NCI-H526 treated with DMSO at 0.1 percent for 48 hours (cell line): ENCODE measurements at regions not wholly inside any gene's neighbourhood (a gene's known extent, or its start where the extent isn't known, plus 50 kb on each side); places are given as distances from the start of the nearest gene placed in this dataset.

Experiments used
- DNase-seq: peaks from one replicate; lab custom pipeline; 2025; lab: John Stamatoyannopoulos, UW

- DNase-seq, result no peak
These were observed 551.5 kb downstream of the LMO4 start for GRCh38 chr1:87880098-87880760.

- no peak for DNase-seq
These were observed 552.1 kb downstream of the LMO4 start for GRCh38 chr1:87880764-87881163.

- no peak for DNase-seq
These were observed 555.2 kb downstream of the LMO4 start for GRCh38 chr1:87883906-87884305.

- DNase-seq, result no peak
These were observed 555.9 kb downstream of the LMO4 start for GRCh38 chr1:87884581-87884980.

- no peak for DNase-seq
These were observed 556.8 kb downstream of the LMO4 start for GRCh38 chr1:87885278-87886025.

GRCh38 chr1:87887100-87887499 lies 558.4 kb downstream of the LMO4 start:
- DNase-seq, result no peak

GRCh38 chr1:87888446-87888845 lies 559.8 kb downstream of the LMO4 start:
- DNase-seq, result no peak

- no peak for DNase-seq
These were observed 565.4 kb downstream of the LMO4 start for GRCh38 chr1:87894062-87894461.

GRCh38 chr1:87897481-87897880 lies 568.8 kb downstream of the LMO4 start:
- DNase-seq, result no peak

- no peak for DNase-seq
These were observed 569.8 kb downstream of the LMO4 start for GRCh38 chr1:87898431-87898830.

GRCh38 chr1:87899017-87899416 lies 570.3 kb downstream of the LMO4 start:
- DNase-seq, result no peak

GRCh38 chr1:87899746-87900145 lies 571.1 kb downstream of the LMO4 start:
- no peak for DNase-seq

- DNase-seq, result no peak
These were observed 574.1 kb downstream of the LMO4 start for GRCh38 chr1:87902830-87903229.

GRCh38 chr1:87903242-87903641 lies 574.6 kb downstream of the LMO4 start:
- no peak for DNase-seq

- DNase-seq, result no peak
These were observed 576.0 kb downstream of the LMO4 start for GRCh38 chr1:87904651-87905050.

- DNase-seq, result no peak
These were observed 577.0 kb downstream of the LMO4 start for GRCh38 chr1:87905651-87906050.

- DNase-seq, result no peak
These were observed 577.4 kb downstream of the LMO4 start for GRCh38 chr1:87906078-87906477.

- no peak for DNase-seq
These were observed 584.7 kb downstream of the LMO4 start for GRCh38 chr1:87913361-87913760.

GRCh38 chr1:87914396-87914795 lies 585.7 kb downstream of the LMO4 start:
- no peak for DNase-seq

GRCh38 chr1:87915771-87916170 lies 587.1 kb downstream of the LMO4 start:
- no peak for DNase-seq

- no peak for DNase-seq
These were observed 588.3 kb downstream of the LMO4 start for GRCh38 chr1:87916965-87917364.

GRCh38 chr1:87918398-87918797 lies 589.7 kb downstream of the LMO4 start:
- DNase-seq, result no peak

GRCh38 chr1:87922885-87923284 lies 594.2 kb downstream of the LMO4 start:
- no peak for DNase-seq
